Astrocyte (in vitro differentiated cells and primary cell): ENCODE measurements at regions not wholly inside any gene's neighbourhood (a gene's known extent, or its start where the extent isn't known, plus 50 kb on each side); places are given as distances from the start of the nearest gene placed in this dataset.

ENCODE experiments used
- DNase-seq: peaks from one replicate; pipeline ENCODE4 v3.0.0-alpha.2; 2010; ENCODE audit warnings: low read depth
- FAIRE-seq: peaks from 2 replicates; lab custom pipeline; 2011; peaks lifted over from hg19 to GRCh38; lab: Jason Lieb, UNC
- H2AFZ ChIP-seq: 2 replicates; pipeline ENCODE4 v1.6.0; 2012; ENCODE audit warnings: low read depth, low read length, inconsistent platforms
- H3K27ac ChIP-seq: 2 replicates; pipeline ENCODE4 v1.5.1; 2011; ENCODE audit warnings: low read depth, low read length, inconsistent platforms
- H3K27me3 ChIP-seq: 2 replicates; pipeline ENCODE4 v1.6.0; 2011; ENCODE audit warnings: low read length, inconsistent platforms; ENCODE audit not compliant: insufficient read depth
- H3K36me3 ChIP-seq: 2 replicates; pipeline ENCODE4 v1.5.1; 2011; ENCODE audit warnings: low read length, inconsistent platforms; ENCODE audit not compliant: insufficient read depth
- H3K4me1 ChIP-seq: 2 replicates; pipeline ENCODE4 v1.5.1; 2011; ENCODE audit warnings: low read length, inconsistent platforms; ENCODE audit not compliant: insufficient read depth
- H3K4me2 ChIP-seq: 2 replicates; pipeline ENCODE4 v1.6.0; 2012; ENCODE audit warnings: low read length, inconsistent platforms
- H3K4me3 ChIP-seq: 2 replicates; pipeline ENCODE4 v1.5.1; 2011; ENCODE audit warnings: low read depth, mild to moderate bottlenecking, low read length, inconsistent platforms; ENCODE audit not compliant: insufficient read depth
- H3K79me2 ChIP-seq: 2 replicates; pipeline ENCODE4 v1.6.0; 2012; ENCODE audit warnings: mild to moderate bottlenecking, low read length, inconsistent platforms; ENCODE audit not compliant: insufficient read depth
- H3K9ac ChIP-seq: 2 replicates; pipeline ENCODE4 v1.6.0; 2012; ENCODE audit warnings: mild to moderate bottlenecking, low read length, inconsistent platforms
- H3K9me3 ChIP-seq: 2 replicates; pipeline ENCODE4 v1.5.1; 2012; ENCODE audit warnings: low read depth, mild to moderate bottlenecking, low read length, inconsistent platforms; ENCODE audit not compliant: insufficient read depth
- H4K20me1 ChIP-seq: 2 replicates; pipeline ENCODE4 v1.6.0; 2012; ENCODE audit warnings: low read length, inconsistent platforms; ENCODE audit not compliant: insufficient read depth
- H3K27ac Mint-ChIP-seq: one replicate; pipeline ENCODE4 v1.8.0; 2021; ENCODE audit warnings: mild to moderate bottlenecking, mixed read lengths; ENCODE audit not compliant: unreplicated experiment
- H3K27me3 Mint-ChIP-seq: one replicate; pipeline ENCODE4 v1.8.0; 2021; ENCODE audit warnings: low read depth, mixed read lengths; ENCODE audit not compliant: unreplicated experiment
- H3K36me3 Mint-ChIP-seq: one replicate; pipeline ENCODE4 v1.8.0; 2021; ENCODE audit warnings: low read depth, mixed read lengths; ENCODE audit not compliant: unreplicated experiment
- H3K4me1 Mint-ChIP-seq: one replicate; pipeline ENCODE4 v1.8.0; 2021; ENCODE audit warnings: low read depth, mixed read lengths; ENCODE audit not compliant: unreplicated experiment
- H3K4me3 Mint-ChIP-seq: one replicate; pipeline ENCODE4 v1.8.0; 2021; ENCODE audit warnings: mild to moderate bottlenecking, moderate library complexity, mixed read lengths; ENCODE audit not compliant: unreplicated experiment
- H3K9me3 Mint-ChIP-seq: one replicate; pipeline ENCODE4 v1.8.0; 2021; ENCODE audit warnings: mild to moderate bottlenecking, mixed read lengths; ENCODE audit not compliant: unreplicated experiment
- EZH2 ChIP-seq: IDR thresholded peaks from 2 replicates; pipeline ENCODE4 v1.6.1; 2012; ENCODE audit warnings: mild to moderate bottlenecking, low read length, inconsistent platforms; ENCODE audit not compliant: insufficient read depth
- TF ChIP-seq, protein P1 (sequence below): IDR thresholded peaks from 2 replicates; pipeline ENCODE4 v1.5.1; 2011; ENCODE audit warnings: low read depth, mild to moderate bottlenecking, inconsistent platforms, low read length, moderate library complexity; ENCODE audit not compliant: insufficient read depth

DNA sequence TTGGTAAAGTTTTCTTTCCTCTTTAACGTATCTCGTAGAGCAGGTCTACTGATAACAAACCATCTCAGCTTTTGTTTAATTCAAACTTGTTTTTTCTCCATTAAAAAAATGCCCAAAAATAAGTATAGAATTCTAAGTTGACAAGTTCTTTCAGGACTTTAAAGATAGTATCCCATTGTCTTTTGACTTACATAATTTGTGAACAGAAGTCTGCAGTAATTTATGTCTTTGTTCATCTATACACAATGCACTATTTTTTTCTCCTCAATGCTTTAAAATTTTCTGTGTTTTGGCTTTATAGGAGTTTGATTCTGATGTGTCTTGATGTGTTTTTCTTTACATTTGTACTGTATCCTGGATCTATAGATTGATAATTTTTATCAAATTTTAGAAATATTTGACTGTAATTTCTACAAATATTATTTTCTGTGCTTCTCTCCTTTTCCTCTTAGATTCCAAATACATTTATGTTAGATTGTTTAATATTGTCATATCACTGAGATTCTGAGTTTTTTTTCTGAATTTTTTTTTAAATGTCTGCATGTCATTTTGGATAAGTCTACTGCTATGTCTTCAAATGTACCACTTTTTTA is 143.3 kb downstream of the FTCDNL1 start:
- Histone ChIP-seq H3K9ac (no peak overlapping the region), H3K27me3 (no peaks in the 10 kb centered on the region), H3K4me2 (no peak overlapping the region), H3K4me1 (no peaks in the 10 kb centered on the region), H3K79me2 (no peaks in the 10 kb centered on the region), H2AFZ (no peak overlapping the region), H3K27ac (no peak overlapping the region), H3K9me3 (no peaks in the 10 kb centered on the region), H3K4me3 (no peak overlapping the region), H3K36me3 (no peaks in the 10 kb centered on the region), H4K20me1 (no peaks in the 10 kb centered on the region)
- Mint-ChIP-seq H3K4me1 (peaks cover 9% of the 10 kb centered on the region), H3K9me3 (peaks cover 11% of the 10 kb centered on the region), H3K4me3 (no peak overlapping the region), H3K36me3 (no peaks in the 10 kb centered on the region), H3K27me3 (no peaks in the 10 kb centered on the region), H3K27ac (no peak overlapping the region)
- FAIRE-seq (no peak), DNase-seq (no peak)
- TF ChIP-seq, protein P1, sequence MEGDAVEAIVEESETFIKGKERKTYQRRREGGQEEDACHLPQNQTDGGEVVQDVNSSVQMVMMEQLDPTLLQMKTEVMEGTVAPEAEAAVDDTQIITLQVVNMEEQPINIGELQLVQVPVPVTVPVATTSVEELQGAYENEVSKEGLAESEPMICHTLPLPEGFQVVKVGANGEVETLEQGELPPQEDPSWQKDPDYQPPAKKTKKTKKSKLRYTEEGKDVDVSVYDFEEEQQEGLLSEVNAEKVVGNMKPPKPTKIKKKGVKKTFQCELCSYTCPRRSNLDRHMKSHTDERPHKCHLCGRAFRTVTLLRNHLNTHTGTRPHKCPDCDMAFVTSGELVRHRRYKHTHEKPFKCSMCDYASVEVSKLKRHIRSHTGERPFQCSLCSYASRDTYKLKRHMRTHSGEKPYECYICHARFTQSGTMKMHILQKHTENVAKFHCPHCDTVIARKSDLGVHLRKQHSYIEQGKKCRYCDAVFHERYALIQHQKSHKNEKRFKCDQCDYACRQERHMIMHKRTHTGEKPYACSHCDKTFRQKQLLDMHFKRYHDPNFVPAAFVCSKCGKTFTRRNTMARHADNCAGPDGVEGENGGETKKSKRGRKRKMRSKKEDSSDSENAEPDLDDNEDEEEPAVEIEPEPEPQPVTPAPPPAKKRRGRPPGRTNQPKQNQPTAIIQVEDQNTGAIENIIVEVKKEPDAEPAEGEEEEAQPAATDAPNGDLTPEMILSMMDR = no peak
- TF ChIP-seq EZH2 = no peak

DNA sequence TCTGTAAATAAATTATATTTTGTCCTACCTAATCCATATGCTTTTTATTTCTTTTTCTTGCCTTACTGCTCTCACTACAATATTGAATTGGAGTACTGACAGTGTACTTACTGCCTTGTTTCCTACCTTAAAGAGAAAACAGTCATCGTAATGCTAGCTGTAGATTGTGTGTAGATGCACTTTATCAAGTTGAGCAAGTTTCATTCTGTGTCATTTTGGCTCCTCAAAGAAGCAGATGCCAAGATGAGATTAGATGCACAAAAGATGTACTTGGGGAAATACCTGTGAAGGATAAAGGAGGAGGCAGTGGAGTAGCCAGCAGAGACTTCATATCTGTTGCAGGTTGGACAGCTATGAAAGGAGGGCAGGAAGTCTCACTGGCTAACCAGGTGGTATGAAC is 145.5 kb downstream of the FTCDNL1 start:
- no peaks in the 10 kb centered on the region for H3K4me1 ChIP-seq
- no peaks in the 10 kb centered on the region for H3K79me2 ChIP-seq
- TF ChIP-seq, protein P1 = no peak
- no peak for TF ChIP-seq EZH2

More for the DNA sequence above, 145.5 kb downstream of the FTCDNL1 start:
- H3K36me3 Mint-ChIP-seq = no peaks in the 10 kb centered on the region
- Histone ChIP-seq H3K4me2 (no peak overlapping the region), H2AFZ (no peak overlapping the region), H3K27ac (no peak overlapping the region), H3K4me3 (no peak overlapping the region), H3K9me3 (no peaks in the 10 kb centered on the region), H3K9ac (no peak overlapping the region), H3K36me3 (no peaks in the 10 kb centered on the region), H4K20me1 (no peaks in the 10 kb centered on the region), H3K27me3 (no peaks in the 10 kb centered on the region)
- peaks cover 4% of the 10 kb centered on the region for H3K4me1 Mint-ChIP-seq
- no peak overlapping the region for H3K4me3 Mint-ChIP-seq
- no peak overlapping the region for H3K27ac Mint-ChIP-seq
- DNase-seq (no peak), FAIRE-seq (no peak)
- no peaks in the 10 kb centered on the region for H3K27me3 Mint-ChIP-seq
- H3K9me3 Mint-ChIP-seq = peaks cover 11% of the 10 kb centered on the region
